GM12891 (cell line): ENCODE measurements at regions not wholly inside any gene's neighbourhood (a gene's known extent, or its start where the extent isn't known, plus 50 kb on each side); places are given as distances from the start of the nearest gene placed in this dataset.

Experiments
- PAX5 ChIP-seq: IDR thresholded peaks from 2 replicates; pipeline ENCODE4 v1.6.1; 2011; ENCODE audit warnings: low read length, moderate library complexity, mild to moderate bottlenecking; ENCODE audit not compliant: insufficient read depth, severe bottlenecking
- POLR2A ChIP-seq: IDR thresholded peaks from 2 replicates; pipeline ENCODE4 v1.6.1; 2011; ENCODE audit warnings: low read depth, low read length, control low read depth
- POLR2AphosphoS5 ChIP-seq: IDR thresholded peaks from 2 replicates; pipeline ENCODE4 v1.6.1; 2011; ENCODE audit warnings: low read depth, low read length, control low read depth
- POU2F2 ChIP-seq: IDR thresholded peaks from 2 replicates; pipeline ENCODE4 v1.6.1; 2011; ENCODE audit warnings: low read depth, mild to moderate bottlenecking, control low read depth, low read length, moderate library complexity
- SPI1 ChIP-seq: IDR thresholded peaks from 2 replicates; pipeline ENCODE4 v1.6.1; 2011; ENCODE audit warnings: low read depth, low read length, control low read depth
- TAF1 ChIP-seq: IDR thresholded peaks from 2 replicates; pipeline ENCODE4 v1.6.1; 2011; ENCODE audit warnings: low read depth, low read length, control low read depth

DNA sequence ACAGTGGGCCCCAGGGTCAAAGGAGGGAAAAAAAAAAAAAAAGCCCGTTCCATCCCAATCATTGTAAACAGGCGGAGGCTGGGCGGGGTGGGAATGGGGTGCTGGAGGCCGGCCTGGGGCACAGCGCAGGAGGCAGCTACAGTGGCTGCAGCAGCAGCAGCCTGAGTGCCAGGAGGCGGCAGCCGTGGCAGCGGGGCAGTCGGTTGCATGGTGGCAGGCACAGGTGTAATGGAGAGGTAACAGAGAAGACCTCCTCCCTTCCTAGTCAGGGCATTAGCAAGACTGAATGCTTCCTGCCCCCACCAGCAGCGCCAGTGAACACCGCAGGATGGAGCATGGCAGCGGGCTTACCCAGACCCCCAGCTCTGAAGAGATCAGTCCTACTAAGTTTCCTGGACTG is 279.1 kb upstream of the TTC14 start:
- no peak for TF ChIP-seq POLR2AphosphoS5
- no peak for TF ChIP-seq POLR2A
- no peak for TF ChIP-seq POU2F2
- no peak for TF ChIP-seq TAF1
- no peak for TF ChIP-seq SPI1
- no peak for TF ChIP-seq PAX5
